Esophagus squamous epithelium (tissue), 5 donors: ENCODE measurements at regions not wholly inside any gene's neighbourhood (a gene's known extent, or its start where the extent isn't known, plus 50 kb on each side); places are given as distances from the start of the nearest gene placed in this dataset.

Source experiments
- DNase-seq: peaks from one replicate; lab custom pipeline; 2025; lab: John Stamatoyannopoulos, UW
- H3K27ac ChIP-seq, 4 donors: fragments of 200-600 bp; sonication (generic); one replicate each; pipeline ENCODE4 v1.5.1; 2016 to 2019; ENCODE audit warnings: mild to moderate bottlenecking in 1 of 4
- H3K27me3 ChIP-seq, 4 donors: fragments of 200-600 bp; sonication (generic); 1 replicate in 3 of 4; 2 replicates in 1 of 4; pipeline versions ENCODE4 v1.5.1 to v1.6.0; 2017 to 2021; ENCODE audit warnings: antibody characterized with exemption in 1 of 4
- H3K36me3 ChIP-seq, 3 donors: fragments of 200-600 bp; sonication (generic); one replicate each; pipeline ENCODE4 v1.5.1; 2016 to 2019
- H3K4me1 ChIP-seq, 3 donors: fragments of 200-600 bp; sonication (generic); one replicate each; pipeline ENCODE4 v1.5.1; 2017 to 2019
- H3K4me3 ChIP-seq, 4 donors: fragments of 200-600 bp; sonication (generic); 1 replicate in 3 of 4; 2 replicates in 1 of 4; pipeline ENCODE4 v1.5.1; 2016 to 2019; ENCODE audit warnings: mild to moderate bottlenecking in 2 of 4, moderate library complexity in 1 of 4
- H3K9me3 ChIP-seq, 3 donors: fragments of 200-600 bp; sonication (generic); one replicate each; pipeline ENCODE4 v1.5.1; 2016 to 2019
- CTCF ChIP-seq, 6 experiments: fragments of 450-650 bp in 4 of 6; fragments of 200-600 bp in 2 of 6; sonication (generic) in 2 of 6; IDR thresholded peaks; one replicate each; pipeline ENCODE4 v1.5.1; 2016 to 2019; ENCODE audit warnings: antibody characterized with exemption in 6 of 6, mild to moderate bottlenecking in 4 of 6, moderate library complexity in 4 of 6
- POLR2A ChIP-seq, 4 donors: fragments of 450-650 bp; IDR thresholded peaks; one replicate each; pipeline ENCODE4 v1.6.1; 2017; ENCODE audit warnings: antibody characterized with exemption in 4 of 4, mild to moderate bottlenecking in 4 of 4, moderate library complexity in 3 of 4
- WGBS, 2 donors: methylation state at CpG; one replicate each; pipeline ENCODE4 v1.1.5; 2018; 5-methylcytosine and 5-hydroxymethylcytosine counted together
- intact Hi-C: fragments of 100-400 bp; cut with DNase I; formaldehyde crosslinking; loops from one replicate; pipeline ENCODE4 v1.15.0; 2022
- donor health status: DM: yes; HTN: yes; CAD: no.

GRCh38 chr18:26639149-26639548, 90.8 kb upstream of the KCTD1 start:
- H3K4me1 ChIP-seq = peaks cover 0 to 13% (median 0%) of the 10 kb centered on the region in 3 donors
- 85 to 92% methylated on average over 7 of the region's 7 CpGs for WGBS, 2 donors
- no peak overlapping the region for H3K4me3 ChIP-seq
- TF ChIP-seq CTCF (IDR thresholded peaks at IDR 0.05) (no peak), POLR2A (IDR thresholded peaks at IDR 0.05) (no peak)
- DNase-seq = no peak
- no peaks in the 10 kb centered on the region for H3K9me3 ChIP-seq
- H3K27ac ChIP-seq = no peak overlapping the region
- H3K27me3 ChIP-seq = no peaks in the 10 kb centered on the region
- intact Hi-C loops = no loop called here
- no peaks in the 10 kb centered on the region for H3K36me3 ChIP-seq

- Histone ChIP-seq H3K4me1 (peaks cover 0 to 13% (median 0%) of the 10 kb centered on the region in 3 donors), H3K27me3 (no peaks in the 10 kb centered on the region), H3K4me3 (no peak overlapping the region), H3K36me3 (no peaks in the 10 kb centered on the region), H3K27ac (no peak overlapping the region), H3K9me3 (no peaks in the 10 kb centered on the region)
- 86 to 91% methylated on average over 2 of the region's 2 CpGs for WGBS, 2 donors
- TF ChIP-seq CTCF (IDR thresholded peaks at IDR 0.05) = no peak
- no peak for TF ChIP-seq POLR2A (IDR thresholded peaks at IDR 0.05)
- intact Hi-C loops = no loop called here
- no peak for DNase-seq
Measured at GRCh38 chr18:26637983-26638382, 89.6 kb upstream of the KCTD1 start.

- Histone ChIP-seq H3K27ac (no peak overlapping the region), H3K36me3 (no peaks in the 10 kb centered on the region), H3K4me3 (no peak overlapping the region), H3K27me3 (no peaks in the 10 kb centered on the region), H3K9me3 (no peaks in the 10 kb centered on the region), H3K4me1 (peaks cover 0 to 13% (median 0%) of the 10 kb centered on the region in 3 donors)
- intact Hi-C loops = no loop called here
- no peak for DNase-seq
- WGBS, 2 donors = 56 to 82% methylated on average over 4 to 8 of the region's 8 CpGs
- TF ChIP-seq CTCF (IDR thresholded peaks at IDR 0.05) = no peak
Measured at GRCh38 chr18:26637324-26637723, 89.0 kb upstream of the KCTD1 start.

- H3K27ac ChIP-seq = no peak overlapping the region
- peaks cover 0 to 6% (median 0%) of the 10 kb centered on the region in 3 donors for H3K4me1 ChIP-seq
- intact Hi-C loops = no loop called here
- no peaks in the 10 kb centered on the region for H3K9me3 ChIP-seq
- no peak overlapping the region for H3K4me3 ChIP-seq
- no peaks in the 10 kb centered on the region for H3K27me3 ChIP-seq
- H3K36me3 ChIP-seq = no peaks in the 10 kb centered on the region
- TF ChIP-seq CTCF (IDR thresholded peaks at IDR 0.05) (no peak), POLR2A (IDR thresholded peaks at IDR 0.05) (no peak)
- WGBS, 2 donors = 44 to 91% methylated on average over 3 to 4 of the region's 4 CpGs
- DNase-seq = no peak
Measured at GRCh38 chr18:26635466-26635865, 87.1 kb upstream of the KCTD1 start.

GRCh38 chr18:26634631-26635030, 86.3 kb upstream of the KCTD1 start:
- intact Hi-C loops = no loop called here
- no peak overlapping the region for H3K27ac ChIP-seq
- H3K4me3 ChIP-seq = no peak overlapping the region
- H3K36me3 ChIP-seq = no peaks in the 10 kb centered on the region
- no peak for TF ChIP-seq CTCF (IDR thresholded peaks at IDR 0.05)
- no peak for TF ChIP-seq POLR2A (IDR thresholded peaks at IDR 0.05)
- WGBS, 2 donors = 68% methylated on average over 4 of the region's 4 CpGs
- H3K27me3 ChIP-seq = no peaks in the 10 kb centered on the region
- DNase-seq = no peak
- H3K9me3 ChIP-seq = no peaks in the 10 kb centered on the region
- peaks cover 0 to 6% (median 0%) of the 10 kb centered on the region in 3 donors for H3K4me1 ChIP-seq
